Activated naive CD8-positive, alpha-beta T cell treated with anti-CD3 and anti-CD28 coated beads, Interleukin-2, amount 10 ng/mL, durations not matched to agents 7 days and 5 days (primary cell): ENCODE measurements at regions not wholly inside any gene's neighbourhood (a gene's known extent, or its start where the extent isn't known, plus 50 kb on each side); places are given as distances from the start of the nearest gene placed in this dataset.
"Not testable (repeated sequence)": the region's sequence is repeated elsewhere in the genome, so short reads cannot be mapped to it uniquely, and the experiment has no call there.

Source experiments
- ATAC-seq: fragments of 150-1000 bp; cut with Tn5 transposase; one replicate; pipeline ENCODE4 v1.10.0; 2021; ENCODE audit warnings: low read depth, moderate library complexity
- POLR2A ChIA-PET: fragments of 350-600 bp; sonication (Branson Sonifier 250); formaldehyde crosslinking; loops from one replicate; lab custom pipeline; 2021; ENCODE audit warnings: antibody characterized with exemption; lab: Charles Lee
- DNase-seq: peaks from one replicate; pipeline ENCODE4 v3.0.0; 2021
- H3K27ac Mint-ChIP-seq: one replicate; pipeline ENCODE4 v1.8.0; 2022; ENCODE audit warnings: mild to moderate bottlenecking, mixed read lengths
- H3K27me3 Mint-ChIP-seq: one replicate; pipeline ENCODE4 v1.8.0; 2022; ENCODE audit warnings: mild to moderate bottlenecking, moderate library complexity, mixed read lengths
- H3K36me3 Mint-ChIP-seq: one replicate; pipeline ENCODE4 v1.8.0; 2021; ENCODE audit warnings: mild to moderate bottlenecking, mixed read lengths
- H3K4me1 Mint-ChIP-seq: one replicate; pipeline ENCODE4 v1.8.0; 2021; ENCODE audit warnings: mixed read lengths
- H3K4me3 Mint-ChIP-seq: one replicate; pipeline ENCODE4 v1.8.0; 2022; ENCODE audit warnings: mild to moderate bottlenecking, moderate library complexity, mixed read lengths
- H3K9me3 Mint-ChIP-seq: one replicate; pipeline ENCODE4 v1.8.0; 2021; ENCODE audit warnings: mixed read lengths

- Mint-ChIP-seq H3K27ac (no peak overlapping the region), H3K4me3 (no peak overlapping the region), H3K9me3 (no peaks in the 10 kb centered on the region), H3K36me3 (no peaks in the 10 kb centered on the region), H3K4me1 (no peaks in the 10 kb centered on the region), H3K27me3 (no peaks in the 10 kb centered on the region)
- DNase-seq (no peak), ATAC-seq (no peak)
- POLR2A ChIA-PET: no interaction called here
Observed at GRCh38 chrX:66988331-66988730, 349.5 kb upstream of the EDA2R start.

GRCh38 chrX:66961665-66962064 lies 322.8 kb upstream of the EDA2R start:
- no peak overlapping the region for H3K27ac Mint-ChIP-seq
- H3K36me3 Mint-ChIP-seq: no peaks in the 10 kb centered on the region
- no peak for DNase-seq
- no peak for ATAC-seq
- no peak overlapping the region for H3K4me3 Mint-ChIP-seq
- H3K9me3 Mint-ChIP-seq: peaks cover 4% of the 10 kb centered on the region
- H3K27me3 Mint-ChIP-seq: no peaks in the 10 kb centered on the region
- H3K4me1 Mint-ChIP-seq: no peaks in the 10 kb centered on the region
- POLR2A ChIA-PET: no interaction called here

GRCh38 chrX:66931713-66932112 lies 292.8 kb upstream of the EDA2R start:
- no peaks in the 10 kb centered on the region for H3K9me3 Mint-ChIP-seq
- H3K4me1 Mint-ChIP-seq: no peaks in the 10 kb centered on the region
- no peak overlapping the region for H3K4me3 Mint-ChIP-seq
- no peaks in the 10 kb centered on the region for H3K36me3 Mint-ChIP-seq
- DNase-seq (no peak), ATAC-seq (no peak)
- H3K27me3 Mint-ChIP-seq: no peaks in the 10 kb centered on the region
- H3K27ac Mint-ChIP-seq: no peak overlapping the region
- POLR2A ChIA-PET: no interaction called here

- H3K27ac Mint-ChIP-seq, H3K4me3 Mint-ChIP-seq, H3K27me3 Mint-ChIP-seq, POLR2A ChIA-PET, ATAC-seq, H3K36me3 Mint-ChIP-seq, H3K9me3 Mint-ChIP-seq, H3K4me1 Mint-ChIP-seq: not testable (repeated sequence)
- DNase-seq: peak; percentile 4
Observed at GRCh38 chrX:66930516-66930915, 291.6 kb upstream of the EDA2R start.

GRCh38 chrX:66920296-66920695 lies 281.4 kb upstream of the EDA2R start:
- DNase-seq: no peak
- Mint-ChIP-seq H3K4me3 (no peak overlapping the region), H3K4me1 (no peaks in the 10 kb centered on the region), H3K27me3 (no peaks in the 10 kb centered on the region), H3K27ac (no peak overlapping the region), H3K9me3 (peaks cover 2% of the 10 kb centered on the region), H3K36me3 (no peaks in the 10 kb centered on the region)
- POLR2A ChIA-PET: no interaction called here
- ATAC-seq: no peak

GRCh38 chrX:66919280-66919832 lies 280.5 kb upstream of the EDA2R start:
- no peaks in the 10 kb centered on the region for H3K4me1 Mint-ChIP-seq
- H3K9me3 Mint-ChIP-seq: peaks cover 4% of the 10 kb centered on the region
- no peak for ATAC-seq
- POLR2A ChIA-PET: no interaction called here
- no peak overlapping the region for H3K4me3 Mint-ChIP-seq
- no peaks in the 10 kb centered on the region for H3K36me3 Mint-ChIP-seq
- no peak overlapping the region for H3K27ac Mint-ChIP-seq
- no peaks in the 10 kb centered on the region for H3K27me3 Mint-ChIP-seq
- no peak for DNase-seq

GRCh38 chrX:66918511-66918910 lies 279.6 kb upstream of the EDA2R start:
- H3K27me3 Mint-ChIP-seq: no peaks in the 10 kb centered on the region
- no peaks in the 10 kb centered on the region for H3K4me1 Mint-ChIP-seq
- POLR2A ChIA-PET: no interaction called here
- no peak for ATAC-seq
- H3K4me3 Mint-ChIP-seq: no peak overlapping the region
- no peak overlapping the region for H3K27ac Mint-ChIP-seq
- no peaks in the 10 kb centered on the region for H3K36me3 Mint-ChIP-seq
- DNase-seq: no peak
- H3K9me3 Mint-ChIP-seq: peaks cover 3% of the 10 kb centered on the region

GRCh38 chrX:66915893-66916292 lies 277.0 kb upstream of the EDA2R start:
- no peak overlapping the region for H3K4me3 Mint-ChIP-seq
- no peaks in the 10 kb centered on the region for H3K27me3 Mint-ChIP-seq
- no peak for ATAC-seq
- H3K9me3 Mint-ChIP-seq: peaks cover 2% of the 10 kb centered on the region
- no peak for DNase-seq
- no peaks in the 10 kb centered on the region for H3K36me3 Mint-ChIP-seq
- H3K4me1 Mint-ChIP-seq: no peaks in the 10 kb centered on the region
- H3K27ac Mint-ChIP-seq: no peak overlapping the region
- POLR2A ChIA-PET: no interaction called here

GRCh38 chrX:66914080-66914479 lies 275.2 kb upstream of the EDA2R start:
- no peaks in the 10 kb centered on the region for H3K4me1 Mint-ChIP-seq
- no peaks in the 10 kb centered on the region for H3K36me3 Mint-ChIP-seq
- POLR2A ChIA-PET: no interaction called here
- no peak overlapping the region for H3K27ac Mint-ChIP-seq
- no peak overlapping the region for H3K4me3 Mint-ChIP-seq
- DNase-seq (no peak), ATAC-seq (no peak)
- H3K9me3 Mint-ChIP-seq: peaks cover 2% of the 10 kb centered on the region
- no peaks in the 10 kb centered on the region for H3K27me3 Mint-ChIP-seq

- Mint-ChIP-seq H3K36me3 (no peaks in the 10 kb centered on the region), H3K27me3 (no peaks in the 10 kb centered on the region), H3K27ac (no peak overlapping the region)
Observed at GRCh38 chrX:66912417-66912816, 273.5 kb upstream of the EDA2R start.

GRCh38 chrX:66902081-66902480 lies 263.2 kb upstream of the EDA2R start:
- POLR2A ChIA-PET: no interaction called here
- ATAC-seq: no peak
- Mint-ChIP-seq H3K27me3 (no peaks in the 10 kb centered on the region), H3K4me1 (no peaks in the 10 kb centered on the region), H3K9me3 (no peaks in the 10 kb centered on the region), H3K27ac (no peak overlapping the region), H3K36me3 (no peaks in the 10 kb centered on the region), H3K4me3 (no peak overlapping the region)
- DNase-seq: no peak

More at GRCh38 chrX:66912417-66912816, 273.5 kb upstream of the EDA2R start:
- DNase-seq (no peak), ATAC-seq (no peak)
- H3K4me3 Mint-ChIP-seq: no peak overlapping the region
- peaks cover 2% of the 10 kb centered on the region for H3K9me3 Mint-ChIP-seq
- H3K4me1 Mint-ChIP-seq: no peaks in the 10 kb centered on the region
- POLR2A ChIA-PET: no interaction called here

GRCh38 chrX:66900886-66901285 lies 262.0 kb upstream of the EDA2R start:
- no peak for ATAC-seq
- H3K4me3 Mint-ChIP-seq: no peak overlapping the region
- H3K27me3 Mint-ChIP-seq: no peaks in the 10 kb centered on the region
- no peaks in the 10 kb centered on the region for H3K4me1 Mint-ChIP-seq
- DNase-seq: no peak
- no peak overlapping the region for H3K27ac Mint-ChIP-seq
- no peaks in the 10 kb centered on the region for H3K36me3 Mint-ChIP-seq
- no peaks in the 10 kb centered on the region for H3K9me3 Mint-ChIP-seq
- POLR2A ChIA-PET: no interaction called here

GRCh38 chrX:66892004-66892403 lies 253.1 kb upstream of the EDA2R start:
- Mint-ChIP-seq H3K9me3 (no peaks in the 10 kb centered on the region), H3K27me3 (no peaks in the 10 kb centered on the region), H3K36me3 (no peaks in the 10 kb centered on the region), H3K27ac (no peak overlapping the region), H3K4me1 (no peaks in the 10 kb centered on the region), H3K4me3 (no peak overlapping the region)
- no peak for DNase-seq
- POLR2A ChIA-PET: no interaction called here
- no peak for ATAC-seq

- Mint-ChIP-seq H3K27me3 (no peaks in the 10 kb centered on the region), H3K36me3 (no peaks in the 10 kb centered on the region), H3K4me3 (no peak overlapping the region), H3K4me1 (no peaks in the 10 kb centered on the region), H3K9me3 (no peaks in the 10 kb centered on the region), H3K27ac (no peak overlapping the region)
- no peak for DNase-seq
- no peak for ATAC-seq
- POLR2A ChIA-PET: no interaction called here
Observed at GRCh38 chrX:66889418-66889817, 250.5 kb upstream of the EDA2R start.

- Mint-ChIP-seq H3K4me3 (no peak overlapping the region), H3K36me3 (no peaks in the 10 kb centered on the region), H3K27ac (no peak overlapping the region), H3K4me1 (no peaks in the 10 kb centered on the region), H3K9me3 (no peaks in the 10 kb centered on the region), H3K27me3 (no peaks in the 10 kb centered on the region)
- POLR2A ChIA-PET: no interaction called here
- DNase-seq (no peak), ATAC-seq (no peak)
Observed at GRCh38 chrX:66882101-66882500, 243.2 kb upstream of the EDA2R start.
